HS-27A (cell line): ENCODE measurements at regions not wholly inside any gene's neighbourhood (a gene's known extent, or its start where the extent isn't known, plus 50 kb on each side); places are given as distances from the start of the nearest gene placed in this dataset.

Experiments used
- DNase-seq: peaks from one replicate; pipeline ENCODE4 v3.0.0-alpha.2; 2012; ENCODE audit warnings: low read depth, missing footprints

DNA sequence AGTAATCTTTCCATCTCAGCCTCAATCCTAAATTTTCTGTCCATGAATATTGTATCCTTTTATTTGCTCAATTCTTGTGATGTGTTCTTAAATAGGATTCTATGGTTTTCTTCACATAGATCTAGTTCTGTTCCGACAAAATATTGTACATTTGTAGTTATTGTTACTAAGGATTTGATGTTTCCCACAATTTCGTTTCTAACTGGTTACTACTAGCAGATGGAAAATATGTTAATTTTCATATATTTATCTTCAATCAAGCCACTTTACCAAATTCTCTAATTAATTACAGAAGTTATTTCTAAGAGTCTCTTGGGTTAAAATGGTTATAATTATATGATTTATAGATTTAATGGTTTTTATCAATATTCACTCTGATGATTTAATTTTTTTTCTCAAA lies 60.3 kb downstream of the SEC61B start:
- no peak for DNase-seq

GRCh38 chr9:99285965-99286364 lies 63.9 kb downstream of the SEC61B start:
- no peak for DNase-seq

DNA sequence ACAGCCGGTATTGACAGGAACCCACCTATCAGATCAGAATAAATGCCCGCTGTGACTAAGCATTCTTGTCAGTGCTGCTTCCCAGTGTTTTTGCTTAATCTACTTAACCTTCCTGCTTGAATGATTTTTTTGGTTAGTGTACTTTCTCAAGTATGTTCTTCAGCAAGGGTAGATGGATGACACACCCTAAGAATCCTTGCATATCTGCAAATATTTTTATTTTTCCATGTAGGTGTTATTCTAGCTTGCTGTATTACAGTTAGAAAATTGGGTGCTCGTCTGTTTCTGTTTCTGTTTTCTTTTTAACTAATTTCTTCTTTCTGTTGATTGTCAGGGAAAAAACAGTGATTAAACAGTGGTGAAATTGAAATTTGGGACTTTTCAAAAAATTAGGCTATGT lies 64.5 kb downstream of the SEC61B start:
- no peak for DNase-seq

DNA sequence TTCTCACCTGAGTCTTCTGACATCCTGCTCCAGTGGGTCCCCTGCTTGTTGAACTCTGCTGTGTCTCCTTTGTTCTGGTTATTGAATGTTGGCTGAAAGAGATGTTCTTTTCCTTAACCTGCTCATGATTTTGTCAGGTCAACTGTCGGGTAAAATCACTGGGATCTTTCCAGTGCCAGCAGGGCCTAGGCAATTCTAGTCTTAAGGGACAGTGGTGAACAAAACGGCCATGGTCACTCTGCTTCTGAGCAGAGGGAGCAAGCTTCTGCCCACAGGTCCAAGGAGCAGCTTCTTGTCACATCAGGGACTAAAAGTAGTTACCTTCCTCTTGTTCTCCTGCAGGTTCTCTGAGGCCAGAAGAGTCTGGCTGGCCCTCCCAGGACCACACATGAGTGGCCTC lies 65.6 kb downstream of the SEC61B start:
- no peak for DNase-seq

- no peak for DNase-seq
Observed at GRCh38 chr9:99288830-99289229, 66.7 kb downstream of the SEC61B start.

DNA sequence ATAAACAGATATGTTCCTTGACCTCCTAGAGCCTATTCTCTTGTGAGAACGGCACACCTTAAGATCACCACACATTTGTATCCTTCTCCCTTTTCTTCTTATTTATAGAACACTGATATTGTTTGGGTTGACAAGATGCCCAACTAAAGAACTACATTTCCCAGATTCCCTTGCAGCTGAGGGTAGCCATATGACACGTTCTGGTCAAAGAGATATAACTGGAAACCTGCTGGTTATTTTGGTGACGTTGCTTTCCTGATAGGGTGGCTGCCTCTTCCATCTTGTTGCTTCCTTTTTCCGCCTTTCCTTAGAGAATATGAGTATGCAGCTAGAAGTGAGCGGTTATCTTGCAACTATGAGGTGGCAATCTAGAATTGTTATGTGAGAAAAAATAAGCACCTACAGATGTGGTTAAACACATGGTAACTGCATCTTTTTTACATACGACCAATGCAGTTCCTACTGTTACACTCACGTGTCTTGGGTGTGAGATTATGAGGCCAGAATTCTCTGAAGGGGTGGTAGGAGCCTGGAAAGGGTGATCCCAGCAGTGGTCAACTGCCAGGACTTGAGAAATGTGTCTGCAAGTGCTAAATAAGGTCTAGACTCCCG lies 72.9 kb downstream of the SEC61B start:
- no peak for DNase-seq

GRCh38 chr9:99296291-99296951 lies 74.3 kb downstream of the SEC61B start:
- no peak for DNase-seq

- DNase-seq, result no peak
Observed at GRCh38 chr9:99298614-99299013, 76.5 kb downstream of the SEC61B start.

DNA sequence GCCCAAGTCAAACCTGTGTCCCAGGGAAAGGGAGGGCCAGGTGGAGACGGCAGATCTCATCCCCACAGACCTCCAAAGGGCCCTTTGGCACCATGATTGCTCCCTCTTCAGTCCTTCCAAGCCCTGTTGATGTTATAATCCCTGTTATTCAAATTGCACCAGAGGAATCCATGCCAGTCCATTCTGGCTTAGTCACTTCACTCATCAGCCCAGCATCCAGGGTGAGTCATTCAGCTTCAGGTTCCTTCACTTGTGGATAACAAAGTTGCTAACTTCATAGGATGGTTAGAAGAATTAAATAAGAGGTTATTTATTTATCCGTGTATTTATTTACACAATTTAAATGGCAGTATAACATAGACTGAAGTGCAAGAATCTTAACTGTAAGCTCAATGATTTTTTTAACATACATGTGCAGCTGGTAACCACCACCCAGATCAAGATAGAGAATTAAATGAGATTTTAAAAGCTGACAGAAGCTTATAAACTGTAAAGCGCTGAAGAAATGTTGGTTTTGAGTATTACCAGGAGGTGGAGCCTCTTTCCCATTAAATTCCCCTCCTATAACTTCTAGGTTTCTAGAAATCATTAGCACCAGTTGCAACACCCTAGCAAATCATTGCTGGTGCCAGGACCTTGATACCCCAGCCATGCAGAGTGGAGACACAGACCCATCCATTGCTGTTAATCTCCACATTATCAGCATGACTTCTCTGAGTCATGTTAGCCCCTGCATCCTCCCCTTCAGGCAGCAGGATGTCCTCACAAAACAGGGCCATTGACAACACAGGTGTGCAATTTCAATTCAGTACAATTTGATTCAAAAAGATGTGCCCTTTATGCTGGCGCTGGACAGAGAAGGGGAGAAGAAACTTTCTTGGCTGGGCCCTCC lies 77.4 kb downstream of the SEC61B start:
- DNase-seq, result peak; percentile 31

GRCh38 chr9:99300103-99300439 lies 78.0 kb downstream of the SEC61B start:
- DNase-seq, result no peak

DNA sequence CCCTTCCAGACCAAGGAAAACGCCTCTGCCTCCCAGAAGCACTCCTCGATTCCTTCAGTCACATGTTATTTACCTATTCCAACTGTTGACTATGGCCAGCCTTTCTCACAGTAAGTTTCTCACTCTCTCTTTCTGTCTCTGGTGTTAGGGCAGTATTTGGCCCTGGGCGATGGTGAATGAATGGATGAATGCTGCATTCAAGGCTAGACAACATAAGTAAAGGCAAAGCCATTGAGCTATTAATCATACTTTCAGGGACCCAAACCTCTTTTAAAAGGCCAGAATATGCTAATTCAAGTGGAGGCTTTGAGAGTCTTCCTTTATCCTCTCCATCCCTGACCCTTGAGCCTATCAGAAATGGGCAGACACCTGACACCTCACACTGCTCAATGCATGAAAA lies 78.5 kb downstream of the SEC61B start:
- DNase-seq, result no peak

- no peak for DNase-seq
Observed at GRCh38 chr9:99303177-99303576, 81.1 kb downstream of the SEC61B start.

DNA sequence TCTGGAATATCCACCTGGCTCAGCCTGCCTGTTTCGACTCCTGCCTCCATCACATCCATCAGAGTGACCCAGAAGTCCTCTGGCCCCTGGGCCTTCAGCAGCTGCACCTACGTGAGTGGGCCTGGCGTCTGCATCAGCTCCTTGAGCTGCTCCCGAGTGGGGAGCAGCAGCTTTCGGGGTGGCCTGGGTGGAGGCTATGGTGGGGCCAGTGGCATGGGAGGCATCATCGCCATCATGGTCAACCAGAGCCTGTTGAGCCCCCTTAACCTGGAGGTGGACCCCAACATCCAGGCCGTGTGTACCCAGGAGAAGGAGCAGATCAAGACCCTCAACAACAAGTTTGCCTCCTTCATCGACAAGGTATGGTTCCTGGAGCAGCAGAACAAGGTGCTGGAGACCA lies 83.0 kb downstream of the SEC61B start:
- no peak for DNase-seq

DNA sequence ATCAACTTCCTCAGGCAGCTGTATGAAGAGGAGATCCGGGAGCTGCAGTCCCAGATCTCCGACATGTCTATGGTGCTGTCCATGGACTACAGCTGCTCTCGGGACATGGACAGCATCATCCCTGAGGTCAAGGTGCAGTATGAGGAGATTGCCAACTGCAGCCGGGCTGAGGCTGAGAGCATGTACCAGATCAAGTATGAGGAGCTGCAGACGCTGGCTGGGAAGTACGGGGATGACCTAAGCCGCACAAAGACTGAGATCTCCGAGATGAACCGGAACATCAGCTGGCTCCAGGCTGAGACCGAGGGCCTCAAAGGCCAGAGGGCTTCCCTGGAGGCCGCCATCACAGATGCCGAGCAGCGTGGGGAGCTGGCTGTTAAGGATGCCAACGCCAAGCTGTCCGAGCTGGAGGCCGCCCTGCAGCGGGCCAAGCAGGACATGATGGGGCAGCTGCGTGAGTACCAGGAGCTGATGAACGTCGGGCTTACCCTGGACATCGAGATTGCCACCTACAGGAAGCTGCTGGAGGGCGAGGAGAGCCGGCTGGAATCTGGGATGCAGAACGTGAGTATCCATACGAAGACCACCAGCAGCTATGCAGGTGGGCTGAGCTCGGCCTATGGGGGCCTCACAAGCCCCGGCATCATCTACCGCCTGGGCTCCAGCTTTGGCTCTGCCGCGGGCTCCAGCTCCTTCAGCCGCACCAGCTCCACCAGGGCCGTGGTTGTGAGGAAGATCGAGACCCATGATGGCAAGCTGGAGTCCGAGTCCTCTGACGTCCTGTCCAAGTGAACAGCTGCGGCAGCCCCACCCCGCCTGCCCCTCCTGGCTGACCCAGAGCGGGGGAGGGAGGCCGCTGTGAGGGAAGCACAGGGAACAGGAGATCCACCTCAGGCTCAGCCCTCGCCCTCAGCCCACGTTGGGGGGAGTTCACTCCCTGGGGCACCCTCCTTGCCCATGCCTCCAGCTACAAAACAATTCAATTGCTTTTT lies 84.0 kb downstream of the SEC61B start:
- no peak for DNase-seq

GRCh38 chr9:99307851-99308250 lies 85.8 kb downstream of the SEC61B start:
- no peak for DNase-seq

DNA sequence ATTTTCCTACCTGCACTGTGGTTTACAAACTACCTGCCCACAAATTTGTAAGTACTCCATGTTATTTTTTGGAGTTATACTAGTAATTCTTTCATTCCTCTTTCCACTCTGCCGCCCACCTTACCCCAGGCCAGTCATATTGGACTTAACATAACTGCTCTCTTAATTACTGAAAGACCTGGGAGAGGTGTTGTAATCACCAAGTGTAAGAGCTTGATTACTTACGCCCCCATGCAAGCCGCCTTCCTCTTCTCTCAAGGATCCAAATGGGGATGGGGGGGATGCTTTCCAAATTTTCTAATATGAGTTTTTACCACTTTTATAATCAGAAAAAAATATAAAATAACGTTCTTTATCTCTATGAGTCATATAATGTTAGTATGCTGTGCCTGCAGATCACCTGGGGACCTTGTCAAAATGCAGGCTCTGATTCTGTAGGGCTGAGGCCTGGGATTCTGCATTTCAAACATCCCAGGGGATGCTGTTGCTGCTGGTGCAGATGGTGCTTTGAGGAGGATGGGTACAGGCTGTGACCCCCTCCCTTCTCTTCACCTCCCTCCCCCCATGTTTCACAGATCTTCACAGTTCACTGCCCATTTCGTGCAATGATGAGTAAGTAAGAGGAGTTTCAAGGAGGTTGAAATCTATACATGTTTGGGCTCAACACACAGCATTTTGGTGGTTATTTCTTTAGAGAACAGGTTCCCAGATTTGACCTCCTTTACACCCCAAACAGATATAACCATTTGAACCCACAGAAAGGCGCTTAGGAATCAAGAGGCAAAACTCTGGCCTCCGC lies 87.3 kb downstream of the SEC61B start:
- DNase-seq, result no peak

DNA sequence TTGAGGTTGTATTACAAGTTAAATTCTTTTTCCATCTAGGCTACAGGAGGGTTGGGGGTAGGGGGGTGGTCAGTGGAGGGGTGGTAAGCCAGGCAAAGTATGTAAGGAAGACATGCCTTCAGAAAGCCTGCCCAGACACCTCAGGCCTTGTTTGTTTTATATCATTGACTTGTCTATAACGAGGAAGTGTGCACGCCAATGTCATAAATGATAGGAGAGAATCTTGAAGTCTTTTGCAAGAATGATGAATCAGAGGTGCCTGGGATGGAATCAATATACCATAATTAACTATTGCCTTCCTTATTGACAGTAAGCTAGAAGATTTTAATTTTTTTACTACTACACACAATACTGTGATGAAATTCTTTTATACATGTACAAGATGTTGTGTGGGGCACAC lies 90.7 kb downstream of the SEC61B start:
- no peak for DNase-seq

DNA sequence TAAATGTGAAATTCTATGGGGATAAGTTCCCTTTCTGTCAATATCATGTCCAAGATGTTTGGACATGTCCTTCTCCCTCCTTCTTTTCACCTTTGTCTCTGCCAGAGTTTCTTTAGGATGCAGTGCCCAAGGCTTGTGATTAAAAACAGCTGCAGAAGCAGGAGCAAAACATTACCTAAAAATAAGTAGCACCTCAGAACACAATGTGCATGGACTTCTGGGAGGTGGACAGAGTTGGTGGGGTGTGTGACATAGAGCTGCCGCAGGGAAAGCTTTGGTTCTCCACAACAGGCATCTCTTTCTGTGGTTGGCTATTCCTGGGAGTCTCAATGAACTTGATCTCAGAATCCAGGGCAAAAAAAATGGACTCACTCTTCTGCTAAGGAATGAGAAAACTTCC lies 97.0 kb downstream of the SEC61B start:
- DNase-seq, result no peak

GRCh38 chr9:99322299-99322698 lies 100.2 kb downstream of the SEC61B start:
- DNase-seq, result no peak

DNA sequence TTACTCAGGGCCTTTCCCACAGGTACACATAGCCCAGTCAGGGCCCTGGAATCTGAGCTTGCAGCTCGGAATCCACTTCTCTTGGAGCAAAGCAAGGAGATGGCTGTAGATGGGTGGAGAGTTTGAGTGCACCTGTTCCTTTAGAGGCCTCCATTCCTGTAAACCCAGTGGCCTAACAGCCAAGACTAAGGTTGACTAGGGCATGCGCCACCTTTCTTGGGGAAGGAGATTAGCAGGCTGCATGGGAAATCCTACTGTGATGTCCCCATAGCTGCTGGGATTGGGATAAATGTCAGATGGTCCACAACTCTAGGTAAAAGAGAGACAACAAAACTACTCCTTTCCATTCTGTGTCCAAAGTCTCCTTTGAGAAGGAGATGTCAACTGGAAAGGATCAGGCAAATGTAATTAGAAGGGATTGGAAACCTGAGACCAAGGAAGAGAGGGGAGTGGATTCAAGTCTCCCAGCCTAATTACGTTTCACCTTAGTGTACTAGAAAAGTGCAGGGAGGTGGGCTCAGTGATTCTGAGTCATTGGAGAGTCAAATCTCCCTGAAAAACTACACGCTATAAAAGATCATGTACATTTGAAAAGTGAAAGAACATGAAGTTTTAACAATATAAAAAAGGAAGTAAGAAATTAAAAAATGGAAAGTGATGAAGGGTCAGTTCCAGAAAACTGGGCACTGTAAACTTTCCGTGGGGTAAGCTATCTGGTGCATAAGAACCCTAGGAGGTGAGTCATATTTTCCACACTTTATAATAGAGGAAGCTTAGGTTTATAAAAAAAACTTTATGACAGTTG lies 104.2 kb downstream of the SEC61B start:
- no peak for DNase-seq

DNA sequence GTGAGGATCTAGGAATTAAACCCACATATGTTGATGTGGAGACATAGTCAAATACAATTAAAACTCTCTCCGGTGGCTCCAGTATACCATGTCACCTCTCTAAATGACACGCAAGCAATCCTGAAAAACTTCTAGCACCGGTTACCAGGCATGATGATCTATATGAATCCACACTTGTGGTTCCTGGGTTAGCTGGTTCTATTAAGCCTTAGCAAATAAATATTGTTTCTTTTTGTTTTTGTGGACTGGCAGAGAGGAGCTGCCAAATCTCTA lies 104.8 kb downstream of the SEC61B start:
- DNase-seq, result no peak
